ENCODE measurements at regions not wholly inside any gene's neighbourhood (a gene's known extent, or its start where the extent isn't known, plus 50 kb on each side); places are given as distances from the start of the nearest gene placed in this dataset.

DNA sequence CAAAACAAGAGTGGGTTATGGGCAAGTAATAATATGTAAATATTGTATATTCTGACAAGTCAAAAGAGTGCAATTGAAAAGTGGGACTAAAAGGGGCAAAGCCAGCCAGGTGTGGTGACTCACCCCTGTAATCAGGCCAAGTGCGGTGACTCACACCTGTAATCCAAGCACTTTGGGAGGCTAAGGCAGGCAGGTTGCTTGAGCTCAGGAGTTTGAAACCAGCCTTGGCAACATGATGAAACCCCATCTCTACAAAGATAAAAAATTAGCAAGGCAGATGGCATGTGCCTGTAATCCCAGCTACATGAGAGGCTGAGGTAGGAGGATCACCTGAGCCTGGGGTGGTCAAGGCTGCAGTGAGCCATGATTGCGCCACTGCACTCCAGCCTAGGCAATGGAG, 304.0 kb downstream of the HHIPL2 start:
- no peak overlapping the region for H3K4me3 ChIP-seq (ENCODE audit: low read depth, low read length)

DNA sequence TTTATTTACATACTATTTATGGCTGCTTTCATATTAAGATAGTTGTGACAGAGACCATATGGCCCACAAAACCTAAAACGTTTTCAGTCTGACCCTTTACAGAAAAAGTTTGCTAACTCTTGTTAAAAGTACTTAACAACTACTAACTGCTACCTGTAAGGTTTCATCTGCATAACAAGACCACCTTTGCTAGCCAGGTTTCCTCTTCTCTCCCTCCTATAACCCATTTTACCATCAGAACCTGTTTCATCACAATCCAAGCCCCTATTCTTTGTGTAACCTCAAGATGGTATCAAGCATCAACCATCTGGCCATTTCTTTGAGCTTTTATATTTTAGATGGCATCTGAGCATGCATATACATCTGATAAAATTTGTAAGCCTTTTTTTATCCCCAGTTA, 305.4 kb downstream of the HHIPL2 start:
- H3K4me3 ChIP-seq (ENCODE audit: low read depth, low read length) = no peak overlapping the region

DNA sequence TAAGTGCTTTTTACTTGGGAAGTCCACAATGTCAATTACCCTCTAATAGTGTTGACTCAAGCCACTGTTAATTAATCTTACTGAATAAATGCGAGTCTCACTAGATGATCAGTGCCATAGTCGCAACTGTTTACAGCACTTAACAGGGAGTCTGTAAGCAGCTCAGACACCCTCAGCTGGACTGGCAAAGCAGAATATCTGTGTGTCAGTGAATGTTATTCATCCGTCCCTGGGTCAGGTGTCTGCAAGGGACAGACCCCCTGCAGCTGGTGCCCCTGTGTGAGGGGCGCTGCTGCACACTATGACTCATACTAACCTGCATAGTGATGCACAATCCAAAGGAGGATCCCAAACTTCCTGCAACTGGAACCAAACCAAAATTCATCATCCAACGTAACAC, 306.5 kb downstream of the HHIPL2 start:
- no peak overlapping the region for H3K4me3 ChIP-seq (ENCODE audit: low read depth, low read length)

DNA sequence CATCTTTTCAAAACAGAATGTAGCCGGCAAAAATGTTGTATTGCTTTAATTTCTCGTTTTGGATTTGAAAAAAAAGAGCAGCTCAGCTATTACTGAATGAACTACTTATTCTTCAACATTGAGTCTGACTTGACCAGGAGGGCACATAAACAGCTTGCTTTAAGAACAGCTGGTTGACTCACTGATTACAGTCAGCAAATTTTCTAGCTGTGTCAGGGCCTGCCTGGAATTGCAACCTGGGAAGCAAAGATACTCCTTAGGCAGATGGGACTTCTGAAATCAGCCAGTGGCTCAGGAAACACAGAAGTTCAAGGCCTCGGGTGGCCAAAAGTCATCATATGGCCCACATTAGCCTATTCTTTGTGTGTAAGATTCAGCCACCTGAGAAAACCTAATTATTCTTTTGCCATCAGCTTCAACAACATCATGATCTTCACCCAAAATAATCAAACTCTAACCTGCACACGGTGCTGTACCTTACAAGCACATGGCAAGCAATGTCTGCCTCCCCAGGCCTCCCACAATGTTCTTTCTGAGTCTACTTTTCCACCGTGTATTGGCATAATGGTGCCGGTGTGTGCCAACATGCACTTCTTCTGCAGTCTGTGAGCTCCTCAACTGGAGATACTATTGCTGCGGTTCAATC, 307.2 kb downstream of the HHIPL2 start:
- no peak overlapping the region for H3K4me3 ChIP-seq (ENCODE audit: low read depth, low read length)

DNA sequence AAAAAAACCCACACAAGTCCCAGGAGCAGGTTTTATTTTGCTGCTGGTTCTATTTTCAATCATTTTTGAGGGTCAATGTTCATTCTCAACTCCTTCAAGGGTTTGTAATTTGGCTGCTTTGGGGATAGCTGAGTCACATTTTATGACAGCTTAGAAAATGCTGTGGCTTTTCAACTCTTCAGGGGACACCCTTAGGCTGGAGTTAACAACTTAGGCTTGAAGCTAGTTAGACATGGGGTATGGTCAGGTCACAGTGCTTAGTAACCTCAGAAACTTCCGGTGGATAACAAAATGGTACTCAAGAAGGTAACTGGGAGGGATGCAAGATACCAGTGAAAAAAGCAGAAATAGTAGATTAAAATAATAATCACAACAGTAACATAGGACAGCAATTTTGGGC, 308.8 kb downstream of the HHIPL2 start:
- no peak overlapping the region for H3K4me3 ChIP-seq (ENCODE audit: low read depth, low read length)

DNA sequence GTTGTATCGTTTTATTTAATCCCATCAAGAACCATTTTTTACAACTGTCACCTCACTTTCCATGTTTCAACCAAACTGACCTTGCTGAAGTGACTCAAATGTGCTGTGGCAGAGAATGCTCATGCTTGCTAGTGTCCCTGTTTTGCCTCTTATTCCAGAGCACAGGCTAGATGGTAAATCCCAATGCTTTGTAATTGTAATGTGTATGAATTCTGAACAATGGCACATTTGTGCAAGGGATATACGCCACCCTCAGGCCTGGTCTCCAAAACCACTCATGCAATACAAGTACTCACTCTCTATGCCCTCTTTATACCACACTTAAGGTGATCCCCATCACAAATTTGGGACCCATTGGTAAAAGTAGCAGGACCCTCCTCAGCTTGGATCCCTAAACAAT, 313.6 kb downstream of the HHIPL2 start:
- H3K4me3 ChIP-seq (ENCODE audit: low read depth, low read length) = no peak overlapping the region

DNA sequence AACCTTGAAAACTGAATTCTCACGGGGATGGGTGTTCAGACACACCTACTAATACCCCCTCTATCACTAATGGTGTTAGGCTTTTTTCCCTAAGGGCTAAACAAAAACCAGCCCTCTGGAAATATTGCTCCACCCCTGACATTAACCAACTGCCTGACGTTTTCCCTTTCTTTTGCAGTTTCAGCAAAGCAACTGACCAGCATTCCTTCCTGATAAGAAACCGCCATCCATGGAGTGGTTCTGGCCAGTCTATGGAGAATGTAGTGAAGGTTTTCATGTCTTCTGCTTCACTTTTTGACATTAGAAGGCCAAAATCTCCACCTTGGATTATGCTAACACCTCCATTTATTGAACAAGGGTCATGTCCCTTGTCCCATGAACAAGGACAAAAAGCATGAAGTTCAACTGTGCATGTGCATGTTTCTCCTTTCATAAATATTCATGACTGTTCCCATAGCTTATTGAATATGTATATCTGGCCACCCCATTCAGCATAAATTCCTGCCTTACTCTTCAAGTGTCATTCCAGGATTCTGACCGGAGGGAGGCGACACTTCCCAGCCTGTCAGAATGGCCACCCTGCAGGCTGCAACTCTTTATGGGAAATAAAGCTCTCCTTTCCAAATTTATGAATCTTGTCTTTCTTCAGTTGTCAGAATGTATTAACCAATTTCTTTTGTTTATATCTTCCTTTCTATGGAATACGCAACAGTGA, 314.3 kb downstream of the HHIPL2 start:
- H3K4me3 ChIP-seq (ENCODE audit: low read depth, low read length) = no peak overlapping the region

DNA sequence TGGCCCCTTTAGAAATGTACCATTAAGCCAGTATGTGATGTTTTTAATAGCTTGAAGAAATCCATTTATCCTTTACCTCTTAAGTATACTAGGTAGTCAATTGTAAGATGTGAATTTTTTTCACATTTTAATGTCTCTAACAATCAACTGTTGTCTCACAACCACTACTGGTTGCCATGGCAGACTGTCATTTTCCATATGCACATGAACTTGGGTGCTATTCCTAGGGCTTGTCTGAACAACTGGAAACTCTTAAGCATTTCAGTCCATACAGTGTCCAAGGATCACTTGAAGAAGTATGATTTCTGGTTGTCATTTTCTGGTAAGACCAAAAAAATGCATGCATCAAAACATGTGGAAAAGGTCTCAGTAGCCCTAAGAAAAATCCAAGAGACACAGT, 315.1 kb downstream of the HHIPL2 start:
- no peak overlapping the region for H3K4me3 ChIP-seq (ENCODE audit: low read depth, low read length)

DNA sequence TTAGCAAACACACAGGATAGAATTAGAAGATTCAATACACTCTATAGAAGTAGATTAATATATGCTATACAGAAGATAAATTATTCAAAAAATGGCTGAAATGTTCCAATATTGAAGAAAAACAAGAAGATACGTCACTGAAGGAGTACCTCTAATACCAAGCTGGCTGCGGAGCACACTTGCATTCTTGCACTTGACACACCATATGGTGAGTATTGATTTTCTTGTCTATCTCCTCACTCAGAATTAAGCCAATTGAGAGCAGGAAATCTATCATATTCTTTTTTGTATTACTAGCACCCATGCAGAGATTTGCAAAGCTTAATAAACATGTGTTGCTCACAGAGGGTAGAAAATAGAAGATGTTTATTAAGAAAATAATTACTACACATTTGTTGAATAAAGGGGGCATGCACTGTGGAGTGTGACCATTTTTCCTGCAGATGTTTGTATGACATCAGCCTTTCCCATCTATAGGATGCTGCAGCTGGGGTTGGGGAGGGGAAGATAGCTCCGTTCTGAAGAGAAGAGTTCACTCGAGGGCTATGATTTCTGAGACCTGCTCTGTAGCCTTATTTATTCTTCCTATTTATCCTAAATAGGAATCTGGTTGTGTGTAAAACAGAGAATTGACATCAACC, 318.1 kb downstream of the HHIPL2 start:
- H3K4me3 ChIP-seq (ENCODE audit: low read depth, low read length) = no peak overlapping the region

DNA sequence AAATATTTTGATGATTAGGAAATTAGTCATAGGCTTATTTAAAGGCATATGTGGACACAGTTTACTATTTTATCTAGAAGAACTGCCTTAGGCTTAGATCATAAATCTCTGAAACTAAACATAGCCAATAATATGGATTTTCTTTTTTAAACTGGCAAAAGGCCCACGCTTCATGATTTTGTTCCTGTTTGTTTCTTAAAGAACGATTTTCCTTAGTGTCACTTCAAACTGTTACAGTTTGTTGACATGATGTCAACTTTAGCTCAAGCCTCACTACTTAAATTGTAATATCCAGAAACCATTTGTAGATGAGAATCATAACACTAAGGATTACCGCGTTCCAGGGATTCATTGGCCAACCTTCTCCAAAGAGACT, 322.6 kb downstream of the HHIPL2 start:
- no peak overlapping the region for H3K4me3 ChIP-seq (ENCODE audit: low read depth, low read length)

DNA sequence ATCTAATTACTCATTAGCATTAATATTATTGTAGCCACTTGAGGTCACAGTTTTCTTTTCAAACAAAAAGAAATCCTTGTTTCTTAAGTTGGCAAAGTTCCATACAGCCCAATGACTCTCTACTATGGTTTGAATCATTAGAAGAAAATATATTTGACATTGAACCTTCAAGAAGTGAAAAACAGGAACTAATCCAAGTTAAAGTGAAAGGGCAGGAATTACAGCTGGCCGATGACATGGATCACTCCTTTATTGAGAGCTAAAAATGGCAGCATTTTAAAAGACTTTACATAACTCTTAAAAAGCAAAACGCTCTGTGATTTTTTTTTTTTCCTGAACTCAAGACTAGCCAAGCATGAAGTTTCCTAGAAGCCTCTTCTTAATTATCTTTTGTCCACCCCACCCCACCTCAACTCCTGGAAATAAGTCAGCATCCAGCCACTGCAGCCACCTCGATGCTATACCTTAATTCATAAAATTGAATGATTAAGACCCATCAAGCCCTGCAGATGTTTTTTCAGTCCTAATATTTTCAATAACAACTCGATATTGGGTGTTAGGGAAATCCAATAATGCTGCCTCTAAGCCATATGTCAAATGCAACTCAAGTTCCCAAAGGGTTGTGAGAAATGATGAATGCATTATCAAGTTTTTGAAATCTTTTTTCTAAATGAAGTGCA, 323.1 kb downstream of the HHIPL2 start:
- H3K4me3 ChIP-seq (ENCODE audit: low read depth, low read length) = no peak overlapping the region

DNA sequence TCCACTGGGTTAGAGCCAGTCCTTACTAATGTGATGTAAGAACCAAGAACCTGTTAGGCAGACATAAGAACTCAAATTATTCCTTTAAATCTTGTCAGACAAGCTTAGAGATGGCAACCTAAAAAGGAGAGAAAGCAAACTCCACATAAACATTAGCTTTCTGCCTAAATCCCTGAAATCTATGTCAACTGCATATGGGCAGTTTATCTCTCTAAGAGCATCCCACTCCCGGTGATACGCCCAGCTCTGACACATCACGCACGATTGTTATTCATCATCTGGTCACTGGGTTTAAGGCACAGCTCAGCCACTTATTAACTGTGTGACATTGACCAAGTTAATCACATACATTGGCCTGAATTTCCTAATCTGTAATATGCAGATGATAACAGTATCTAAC, 323.7 kb downstream of the HHIPL2 start:
- no peak overlapping the region for H3K4me3 ChIP-seq (ENCODE audit: low read depth, low read length)

DNA sequence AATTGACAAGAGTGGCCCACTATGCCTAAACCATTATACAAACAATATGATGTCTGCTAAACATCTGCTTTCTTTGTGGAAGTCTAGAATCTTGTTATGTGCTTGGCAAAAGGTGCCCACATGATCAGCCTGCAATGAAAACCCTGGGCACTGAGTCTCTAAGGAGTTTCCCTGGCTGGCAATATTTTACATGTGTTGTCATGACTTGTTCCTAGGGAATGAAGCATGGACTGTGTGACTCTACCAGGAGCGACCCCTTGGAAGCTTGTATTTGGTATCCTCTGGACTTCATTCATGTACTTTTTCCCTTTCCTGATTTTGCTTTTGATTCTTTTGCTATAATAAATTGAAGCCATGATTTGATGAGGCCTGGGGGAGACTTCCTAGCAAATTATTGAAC, 324.9 kb downstream of the HHIPL2 start:
- H3K4me3 ChIP-seq (ENCODE audit: low read depth, low read length) = no peak overlapping the region

DNA sequence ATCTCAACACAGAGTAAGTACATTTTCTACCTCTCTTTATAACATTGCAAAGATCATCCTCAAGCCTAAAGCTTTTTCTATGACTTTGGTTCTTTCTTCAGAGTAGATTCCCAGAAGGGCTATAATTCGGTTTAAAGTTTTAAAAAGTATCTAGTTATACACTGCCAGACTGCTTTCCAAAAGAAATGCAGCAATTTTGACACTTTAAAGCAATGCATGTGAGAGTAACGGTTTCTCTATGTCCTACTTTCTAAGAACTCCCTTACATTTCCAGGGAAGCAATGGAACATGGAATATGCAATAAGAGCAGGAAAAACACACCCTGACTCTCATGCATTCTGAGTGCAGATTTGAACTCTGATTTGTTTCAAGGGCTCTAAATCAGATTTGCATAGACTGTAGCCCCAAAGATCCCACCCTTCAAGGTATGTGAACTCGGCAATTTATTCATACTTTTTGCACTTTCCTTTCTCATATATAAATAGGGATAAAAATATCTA, 331.6 kb downstream of the HHIPL2 start:
- no peak overlapping the region for H3K4me3 ChIP-seq (ENCODE audit: low read depth, low read length)

DNA sequence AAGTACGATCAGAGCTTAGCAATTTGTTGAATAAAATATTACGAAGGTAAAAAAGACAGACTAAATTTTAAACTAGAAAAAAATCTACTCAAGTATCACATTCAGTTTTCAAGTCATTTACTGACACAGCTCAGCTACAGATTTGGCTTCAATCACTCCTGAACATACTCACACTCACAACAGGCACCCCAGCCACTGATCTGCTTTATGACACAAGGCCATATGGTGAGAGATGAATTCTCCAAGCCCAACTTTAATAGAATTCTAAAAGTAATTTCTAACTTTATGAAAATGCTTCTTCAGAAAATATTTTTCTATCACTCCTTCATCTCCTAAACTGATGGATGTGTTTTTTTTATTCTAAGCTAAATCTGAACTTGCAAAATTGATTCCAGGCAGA, 337.1 kb downstream of the HHIPL2 start:
- H3K4me3 ChIP-seq (ENCODE audit: low read depth, low read length) = no peak overlapping the region

DNA sequence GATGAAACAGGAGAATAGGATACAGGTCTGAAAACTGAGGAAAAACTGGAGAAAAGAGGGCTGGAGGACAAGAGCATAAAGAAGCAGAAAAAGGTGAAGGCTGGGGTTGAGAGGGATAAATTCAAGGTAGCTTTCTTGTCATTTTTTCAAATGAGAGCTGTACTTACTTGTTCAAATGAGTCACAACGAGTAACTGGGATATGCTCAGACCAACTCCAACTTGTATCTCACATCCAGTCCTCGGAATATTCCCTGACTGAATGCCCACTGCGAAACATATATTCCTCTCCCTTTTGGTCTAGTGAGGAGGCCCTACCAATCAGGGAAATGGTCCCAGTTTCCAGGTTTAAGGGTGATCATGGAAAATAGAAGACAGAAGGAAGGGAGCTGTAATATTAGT, 343.4 kb downstream of the HHIPL2 start:
- H3K4me3 ChIP-seq (ENCODE audit: low read depth, low read length) = no peak overlapping the region

DNA sequence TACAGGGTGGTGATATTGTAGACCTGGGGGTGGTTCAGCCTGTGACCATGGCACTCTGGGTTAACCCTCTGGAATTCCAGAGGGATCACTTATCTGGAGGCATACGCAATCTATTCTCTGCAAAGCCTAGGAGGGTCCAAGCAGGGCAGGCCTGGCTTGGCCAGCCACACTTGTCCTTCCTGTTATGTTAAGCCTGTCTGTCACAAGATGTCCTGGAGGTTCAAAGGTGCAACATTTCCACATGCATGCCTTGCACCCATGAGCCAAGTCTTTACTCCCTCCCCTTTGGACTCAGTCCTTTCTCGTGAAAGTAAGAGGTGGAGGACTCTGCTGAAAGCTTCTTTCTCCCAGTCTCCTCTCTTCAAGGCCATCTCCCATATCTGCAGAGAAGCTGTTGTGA, 345.1 kb downstream of the HHIPL2 start:
- no peak overlapping the region for H3K4me3 ChIP-seq (ENCODE audit: low read depth, low read length)

DNA sequence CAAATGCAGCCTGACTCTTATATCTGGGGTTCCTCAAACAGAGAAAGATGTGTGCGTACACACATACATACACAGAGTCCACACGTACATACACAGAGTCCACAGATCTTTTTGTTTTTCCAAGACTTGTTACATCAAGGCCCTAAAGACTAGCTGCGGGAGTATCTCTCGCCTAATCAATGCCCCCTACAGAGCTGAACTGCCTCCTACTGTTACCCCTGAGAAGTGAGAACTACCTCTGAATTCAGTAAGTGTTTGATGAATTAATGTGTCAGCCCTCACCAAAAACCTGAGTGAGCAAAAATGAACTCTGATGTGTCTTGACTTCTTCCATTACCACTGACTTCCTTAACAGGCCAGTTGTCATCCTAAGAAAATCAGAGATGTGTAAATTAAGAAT, 351.2 kb downstream of the HHIPL2 start:
- no peak overlapping the region for H3K4me3 ChIP-seq (ENCODE audit: low read depth, low read length)

DNA sequence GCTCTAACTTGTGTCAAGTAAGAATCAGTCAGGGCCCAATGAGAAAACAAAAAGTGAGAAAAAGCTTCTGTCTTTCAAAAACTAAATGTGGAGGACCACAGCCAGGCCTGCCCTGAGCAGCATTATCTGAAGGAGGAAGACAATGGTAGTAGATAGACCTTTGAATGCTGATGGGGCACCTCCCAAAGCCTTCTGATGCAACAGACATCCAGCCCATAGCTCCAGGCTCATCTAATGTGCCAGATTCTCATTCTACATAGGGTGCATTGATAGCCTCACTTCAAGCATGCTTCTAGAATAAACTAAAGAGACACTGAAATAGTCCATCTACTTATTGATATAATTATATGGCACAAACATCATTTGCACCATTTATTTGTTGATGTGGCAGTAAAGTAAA, 351.6 kb downstream of the HHIPL2 start:
- H3K4me3 ChIP-seq (ENCODE audit: low read depth, low read length) = no peak overlapping the region

DNA sequence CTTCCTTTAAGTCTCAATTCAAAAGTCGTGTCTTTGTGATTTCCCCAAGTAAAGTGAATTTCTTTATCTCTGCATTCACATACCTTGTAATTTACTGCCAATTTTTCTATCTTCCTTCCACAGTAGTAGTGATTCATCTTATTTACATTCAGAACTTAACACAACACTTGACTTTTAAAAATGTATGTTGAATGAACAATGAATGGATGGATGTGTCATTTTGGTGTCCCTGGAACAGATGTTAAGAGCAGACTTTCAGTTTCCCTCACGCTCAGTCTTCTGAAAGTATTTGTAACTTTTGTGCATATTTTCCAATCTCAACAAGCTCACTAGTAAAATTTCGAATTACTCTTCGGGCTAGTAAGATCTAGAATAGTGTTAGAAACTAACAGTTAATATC, 352.0 kb downstream of the HHIPL2 start:
- no peak overlapping the region for H3K4me3 ChIP-seq (ENCODE audit: low read depth, low read length)

DNA sequence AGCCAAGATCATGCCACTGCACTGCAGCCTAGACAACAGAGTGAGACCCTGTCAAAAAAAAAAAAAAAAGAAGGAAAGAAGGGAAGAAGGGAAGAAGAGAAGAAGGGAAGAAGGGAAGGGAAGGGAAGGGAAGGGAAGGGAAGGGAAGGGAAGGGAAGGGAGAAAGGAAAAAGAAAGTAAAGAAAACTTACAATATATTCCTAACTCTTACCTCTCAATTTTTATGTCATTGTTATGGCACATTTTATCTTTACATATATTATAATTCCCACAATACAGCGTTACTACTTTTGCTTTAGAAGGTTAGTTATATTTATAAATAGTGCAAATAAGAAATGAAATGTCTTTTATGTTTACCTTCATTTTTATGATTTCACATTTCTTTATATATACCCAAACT, 358.7 kb downstream of the HHIPL2 start:
- H3K4me3 ChIP-seq (ENCODE audit: low read depth, low read length) = no peak overlapping the region

Measured in iPS-11a (cell line).